ENCODE measurements at regions not wholly inside any gene's neighbourhood (a gene's known extent, or its start where the extent isn't known, plus 50 kb on each side); places are given as distances from the start of the nearest gene placed in this dataset.

- no peak for DNase-seq
These were observed 318.5 kb upstream of the JARID2 start for GRCh38 chr6:14927398-14927797.

- DNase-seq = no peak
These were observed 316.6 kb upstream of the JARID2 start for GRCh38 chr6:14929291-14929690.

- no peak for DNase-seq
These were observed 315.4 kb upstream of the JARID2 start for GRCh38 chr6:14930366-14930989.

GRCh38 chr6:14932485-14933182, 313.2 kb upstream of the JARID2 start:
- no peak for DNase-seq

GRCh38 chr6:14933183-14933544, 312.7 kb upstream of the JARID2 start:
- DNase-seq = no peak

- DNase-seq = no peak
These were observed 311.9 kb upstream of the JARID2 start for GRCh38 chr6:14934013-14934412.

GRCh38 chr6:14934844-14935243, 311.0 kb upstream of the JARID2 start:
- no peak for DNase-seq

- no peak for DNase-seq
These were observed 309.0 kb upstream of the JARID2 start for GRCh38 chr6:14936861-14937260.

- no peak for DNase-seq
These were observed 302.8 kb upstream of the JARID2 start for GRCh38 chr6:14943116-14943515.

- DNase-seq = no peak
These were observed 301.3 kb upstream of the JARID2 start for GRCh38 chr6:14944593-14944992.

- no peak for DNase-seq
These were observed 300.2 kb upstream of the JARID2 start for GRCh38 chr6:14945461-14946185.

- DNase-seq = no peak
These were observed 299.1 kb upstream of the JARID2 start for GRCh38 chr6:14946753-14947152.

- no peak for DNase-seq
These were observed 297.2 kb upstream of the JARID2 start for GRCh38 chr6:14948586-14949245.

- DNase-seq = no peak
These were observed 295.5 kb upstream of the JARID2 start for GRCh38 chr6:14950103-14950969.

- no peak for DNase-seq
These were observed 294.9 kb upstream of the JARID2 start for GRCh38 chr6:14950970-14951276.

GRCh38 chr6:14951704-14952103, 294.2 kb upstream of the JARID2 start:
- DNase-seq = no peak

- no peak for DNase-seq
These were observed 292.0 kb upstream of the JARID2 start for GRCh38 chr6:14953836-14954235.

GRCh38 chr6:14957355-14958059, 288.4 kb upstream of the JARID2 start:
- no peak for DNase-seq

- no peak for DNase-seq
These were observed 286.5 kb upstream of the JARID2 start for GRCh38 chr6:14959324-14959885.

GRCh38 chr6:14964556-14965270, 281.2 kb upstream of the JARID2 start:
- DNase-seq = no peak

GRCh38 chr6:14965424-14966075, 280.3 kb upstream of the JARID2 start:
- DNase-seq = no peak
